SK-N-SH treated with all-trans-retinoic acid at 6 μM for 48 hours (cell line): ENCODE measurements at regions not wholly inside any gene's neighbourhood (a gene's known extent, or its start where the extent isn't known, plus 50 kb on each side); places are given as distances from the start of the nearest gene placed in this dataset.

Source experiments
- ATAC-seq: fragments of 200-7000 bp; cut with Tn5 transposase; 3 replicates; pipeline ENCODE4 v1.9.1; 2020; ENCODE audit warnings: mild to moderate bottlenecking, moderate library complexity
- ARNTL ChIP-seq: fragments of 450-650 bp; formaldehyde crosslinking; IDR thresholded peaks from 2 replicates; pipeline ENCODE4 v1.5.0; 2020; ENCODE audit warnings: low read depth, mild to moderate bottlenecking, moderate library complexity, borderline replicate concordance
- BACH2 ChIP-seq: fragments of 250-450 bp; sonication (Bioruptor Pico); IDR thresholded peaks from 2 replicates; pipeline ENCODE4 v1.9.0; 2021; ENCODE audit warnings: mild to moderate bottlenecking, borderline replicate concordance
- CREB5 ChIP-seq: fragments of 250-450 bp; sonication (Bioruptor Pico); IDR thresholded peaks from 2 replicates; pipeline ENCODE4 v1.5.1; 2020; ENCODE audit warnings: low read depth, mild to moderate bottlenecking, moderate library complexity
- CSDC2 ChIP-seq: fragments of 250-450 bp; sonication (Bioruptor Pico); IDR thresholded peaks from 2 replicates; pipeline ENCODE4 v1.5.0; 2020; ENCODE audit warnings: mild to moderate bottlenecking, moderate library complexity
- CSRNP3 ChIP-seq: fragments of 250-450 bp; sonication (Bioruptor Pico); IDR thresholded peaks from 2 replicates; pipeline ENCODE4 v1.5.1; 2021; ENCODE audit warnings: mild to moderate bottlenecking, moderate library complexity
- ESRRG ChIP-seq: fragments of 250-450 bp; sonication (Bioruptor Pico); IDR thresholded peaks from 2 replicates; pipeline ENCODE4 v1.6.1; 2021; ENCODE audit warnings: mild to moderate bottlenecking
- GLIS3 ChIP-seq: fragments of 250-450 bp; sonication (Bioruptor Pico); IDR thresholded peaks from 2 replicates; pipeline ENCODE4 v1.5.0; 2020; ENCODE audit warnings: mild to moderate bottlenecking, moderate library complexity
- ISL1 ChIP-seq: fragments of 250-450 bp; sonication (Bioruptor Pico); IDR thresholded peaks from 2 replicates; pipeline ENCODE4 v2.1.2; 2022; ENCODE audit warnings: mild to moderate bottlenecking, moderate library complexity
- OSR1 ChIP-seq: fragments of 250-450 bp; sonication (Bioruptor Pico); IDR thresholded peaks from 2 replicates; pipeline ENCODE4 v1.8.0; 2022; ENCODE audit warnings: moderate library complexity, mild to moderate bottlenecking, inconsistent platforms
- PATZ1 ChIP-seq: fragments of 250-450 bp; sonication (Bioruptor Pico); IDR thresholded peaks from 2 replicates; pipeline ENCODE4 v1.8.0; 2020; ENCODE audit warnings: mild to moderate bottlenecking, moderate library complexity, borderline replicate concordance
- POU6F1 ChIP-seq: fragments of 250-450 bp; sonication (Bioruptor Pico); IDR thresholded peaks from 2 replicates; pipeline ENCODE4 v1.8.0; 2021; ENCODE audit warnings: low read depth, mild to moderate bottlenecking, moderate library complexity, borderline replicate concordance
- RARB ChIP-seq: fragments of 250-450 bp; sonication (Bioruptor Pico); IDR thresholded peaks from 2 replicates; pipeline ENCODE4 v1.8.0; 2021; ENCODE audit warnings: mild to moderate bottlenecking, moderate library complexity
- SNAI2 ChIP-seq: fragments of 250-450 bp; sonication (Bioruptor Pico); IDR thresholded peaks from 2 replicates; pipeline ENCODE4 v1.5.0; 2020; ENCODE audit warnings: mild to moderate bottlenecking, moderate library complexity
- TCF4 ChIP-seq: fragments of 250-450 bp; sonication (Bioruptor Pico); IDR thresholded peaks from 2 replicates; pipeline ENCODE4 v1.8.0; 2021; ENCODE audit warnings: mild to moderate bottlenecking, moderate library complexity, borderline replicate concordance
- TOX ChIP-seq: fragments of 250-450 bp; sonication (Bioruptor Pico); IDR thresholded peaks from 2 replicates; pipeline ENCODE4 v1.8.0; 2021; ENCODE audit warnings: mild to moderate bottlenecking, moderate library complexity, borderline replicate concordance
- TSHZ2 ChIP-seq: fragments of 250-450 bp; sonication (Bioruptor Pico); IDR thresholded peaks from 2 replicates; pipeline ENCODE4 v1.5.0; 2020; ENCODE audit warnings: mild to moderate bottlenecking, moderate library complexity
- ZC3H10 ChIP-seq: fragments of 250-450 bp; sonication (Bioruptor Pico); IDR thresholded peaks from 2 replicates; pipeline ENCODE4 v1.5.1; 2021; ENCODE audit warnings: mild to moderate bottlenecking, moderate library complexity
- ZFP3 ChIP-seq: fragments of 250-450 bp; sonication (Bioruptor Pico); IDR thresholded peaks from 2 replicates; pipeline ENCODE4 v1.5.0; 2020; ENCODE audit warnings: mild to moderate bottlenecking, moderate library complexity
- ZFP30 ChIP-seq: fragments of 450-650 bp; formaldehyde crosslinking; IDR thresholded peaks from 2 replicates; pipeline ENCODE4 v1.5.0; 2022; ENCODE audit warnings: mild to moderate bottlenecking, moderate library complexity
- ZNF565 ChIP-seq: fragments of 450-650 bp; formaldehyde crosslinking; conservative IDR thresholded peaks from 2 replicates; pipeline ENCODE4 v1.5.0; 2020; ENCODE audit warnings: low read depth, mild to moderate bottlenecking, moderate library complexity
- ZNF70 ChIP-seq: fragments of 450-650 bp; formaldehyde crosslinking; IDR thresholded peaks from 2 replicates; pipeline ENCODE4 v1.5.0; 2020; ENCODE audit warnings: mild to moderate bottlenecking, moderate library complexity
- ZNF8 ChIP-seq: fragments of 450-650 bp; formaldehyde crosslinking; IDR thresholded peaks from 2 replicates; pipeline ENCODE4 v1.5.0; 2020; ENCODE audit warnings: mild to moderate bottlenecking, moderate library complexity

GRCh38 chr3:66675366-66675765 lies 174.5 kb upstream of the LRIG1 start:
- no peak for ATAC-seq
- no peak for TF ChIP-seq TCF4
- no peak for TF ChIP-seq CSDC2
- no peak for TF ChIP-seq TOX (CRISPR knock-in tag)
- TF ChIP-seq CSRNP3 (CRISPR knock-in tag) = no peak
- TF ChIP-seq ZNF70 (CRISPR knock-in tag) = no peak
- TF ChIP-seq POU6F1 (CRISPR knock-in tag) = no peak
- TF ChIP-seq GLIS3 (CRISPR knock-in tag) = no peak
- no peak for TF ChIP-seq ZFP30 (CRISPR knock-in tag)
- no peak for TF ChIP-seq PATZ1 (CRISPR knock-in tag)
- TF ChIP-seq CREB5 (CRISPR knock-in tag) = no peak
- TF ChIP-seq ZFP3 (CRISPR knock-in tag) = no peak
- TF ChIP-seq RARB = no peak
- TF ChIP-seq ZC3H10 (CRISPR knock-in tag) = no peak
- TF ChIP-seq ARNTL (CRISPR knock-in tag) = no peak
- no peak for TF ChIP-seq ZNF8
- no peak for TF ChIP-seq SNAI2 (CRISPR knock-in tag)
- TF ChIP-seq ZNF565 (CRISPR knock-in tag) = no peak
- no peak for TF ChIP-seq ESRRG (CRISPR knock-in tag)
- no peak for TF ChIP-seq TSHZ2
- TF ChIP-seq, all 23 proteins: peak for 0

- no peak for ATAC-seq
- TF ChIP-seq ZNF8 = no peak
- no peak for TF ChIP-seq BACH2 (CRISPR knock-in tag)
- no peak for TF ChIP-seq TSHZ2
- no peak for TF ChIP-seq TCF4
- TF ChIP-seq ZC3H10 (CRISPR knock-in tag) = no peak
- TF ChIP-seq CREB5 (CRISPR knock-in tag) = no peak
- no peak for TF ChIP-seq ZNF565 (CRISPR knock-in tag)
- no peak for TF ChIP-seq SNAI2 (CRISPR knock-in tag)
- no peak for TF ChIP-seq ZNF70 (CRISPR knock-in tag)
- TF ChIP-seq ARNTL (CRISPR knock-in tag) = no peak
- no peak for TF ChIP-seq ISL1 (CRISPR knock-in tag)
- no peak for TF ChIP-seq OSR1 (CRISPR knock-in tag)
- TF ChIP-seq TOX (CRISPR knock-in tag) = no peak
- TF ChIP-seq PATZ1 (CRISPR knock-in tag) = no peak
Measured at GRCh38 chr3:66692042-66692765, 191.4 kb upstream of the LRIG1 start.
